ENCODE measurements at regions not wholly inside any gene's neighbourhood (a gene's known extent, or its start where the extent isn't known, plus 50 kb on each side); places are given as distances from the start of the nearest gene placed in this dataset.

GRCh38 chr5:124260921-124261515, 485.4 kb downstream of the ZNF608 start:
- intact Hi-C loops (cut with DNase I), result no loop called here
- H3K9me3 ChIP-seq, result no peaks in the 10 kb centered on the region
- 87 to 88% methylated on average over 10 of the region's 10 CpGs for WGBS, 2 donors
- no peaks in the 10 kb centered on the region for H3K36me3 ChIP-seq
- no peaks in the 10 kb centered on the region for H3K27me3 ChIP-seq
- TF ChIP-seq, protein P1, sequence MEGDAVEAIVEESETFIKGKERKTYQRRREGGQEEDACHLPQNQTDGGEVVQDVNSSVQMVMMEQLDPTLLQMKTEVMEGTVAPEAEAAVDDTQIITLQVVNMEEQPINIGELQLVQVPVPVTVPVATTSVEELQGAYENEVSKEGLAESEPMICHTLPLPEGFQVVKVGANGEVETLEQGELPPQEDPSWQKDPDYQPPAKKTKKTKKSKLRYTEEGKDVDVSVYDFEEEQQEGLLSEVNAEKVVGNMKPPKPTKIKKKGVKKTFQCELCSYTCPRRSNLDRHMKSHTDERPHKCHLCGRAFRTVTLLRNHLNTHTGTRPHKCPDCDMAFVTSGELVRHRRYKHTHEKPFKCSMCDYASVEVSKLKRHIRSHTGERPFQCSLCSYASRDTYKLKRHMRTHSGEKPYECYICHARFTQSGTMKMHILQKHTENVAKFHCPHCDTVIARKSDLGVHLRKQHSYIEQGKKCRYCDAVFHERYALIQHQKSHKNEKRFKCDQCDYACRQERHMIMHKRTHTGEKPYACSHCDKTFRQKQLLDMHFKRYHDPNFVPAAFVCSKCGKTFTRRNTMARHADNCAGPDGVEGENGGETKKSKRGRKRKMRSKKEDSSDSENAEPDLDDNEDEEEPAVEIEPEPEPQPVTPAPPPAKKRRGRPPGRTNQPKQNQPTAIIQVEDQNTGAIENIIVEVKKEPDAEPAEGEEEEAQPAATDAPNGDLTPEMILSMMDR (IDR thresholded peaks at IDR 0.05), result no peak
- no peak for DNase-seq
- H3K27ac ChIP-seq, result no peak overlapping the region
- no peak overlapping the region for H3K4me3 ChIP-seq (replicated peaks in 1 of 3)
- H3K4me1 ChIP-seq, result peaks cover 14 to 20% of the 10 kb centered on the region in 2 donors

DNA sequence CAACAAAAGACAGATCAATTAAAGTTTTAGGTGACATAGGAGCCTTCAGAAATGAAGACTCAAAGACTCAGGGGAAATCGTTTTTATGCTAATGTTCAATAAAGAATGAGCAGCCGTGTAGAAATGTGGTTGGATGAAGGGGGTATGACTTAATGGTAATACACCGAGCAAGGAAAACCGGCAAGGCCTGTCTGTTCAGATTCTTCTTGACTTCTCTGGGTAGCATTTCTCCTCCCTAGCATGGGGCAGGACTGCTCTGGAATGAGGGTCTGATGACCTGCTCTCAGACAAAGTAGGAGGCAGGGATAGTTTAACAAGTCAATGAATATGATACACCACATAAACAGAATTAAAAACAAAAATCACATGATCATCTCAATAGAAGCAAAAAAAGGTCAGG, 487.4 kb downstream of the ZNF608 start:
- intact Hi-C loops (cut with DNase I), result no loop called here
- no peak overlapping the region for H3K27ac ChIP-seq
- no peaks in the 10 kb centered on the region for H3K9me3 ChIP-seq
- TF ChIP-seq, protein P1 (IDR thresholded peaks at IDR 0.05), result no peak
- no peak for TF ChIP-seq POLR2A (IDR thresholded peaks at IDR 0.05)
- no peaks in the 10 kb centered on the region for H3K36me3 ChIP-seq
- no peak overlapping the region for H3K4me3 ChIP-seq (replicated peaks in 1 of 3)
- no peak for DNase-seq
- H3K4me1 ChIP-seq, result peaks cover 14% of the 10 kb centered on the region in 2 donors
- WGBS, 2 donors, result 91 to 92% methylated on average over 4 of the region's 4 CpGs
- H3K27me3 ChIP-seq, result no peaks in the 10 kb centered on the region

GRCh38 chr5:124257048-124257447, 489.4 kb downstream of the ZNF608 start:
- intact Hi-C loops (cut with DNase I), result no loop called here
- no peak for DNase-seq
- Histone ChIP-seq H3K4me1 (no peaks in the 10 kb centered on the region), H3K4me3 (replicated peaks in 1 of 3) (no peak overlapping the region), H3K36me3 (no peaks in the 10 kb centered on the region), H3K27ac (no peak overlapping the region), H3K27me3 (no peaks in the 10 kb centered on the region), H3K9me3 (no peaks in the 10 kb centered on the region)
- WGBS, 2 donors, result 95% methylated on average over 8 of the region's 8 CpGs
- no peak for TF ChIP-seq POLR2A (IDR thresholded peaks at IDR 0.05)
- TF ChIP-seq, protein P1 (IDR thresholded peaks at IDR 0.05), result no peak

DNA sequence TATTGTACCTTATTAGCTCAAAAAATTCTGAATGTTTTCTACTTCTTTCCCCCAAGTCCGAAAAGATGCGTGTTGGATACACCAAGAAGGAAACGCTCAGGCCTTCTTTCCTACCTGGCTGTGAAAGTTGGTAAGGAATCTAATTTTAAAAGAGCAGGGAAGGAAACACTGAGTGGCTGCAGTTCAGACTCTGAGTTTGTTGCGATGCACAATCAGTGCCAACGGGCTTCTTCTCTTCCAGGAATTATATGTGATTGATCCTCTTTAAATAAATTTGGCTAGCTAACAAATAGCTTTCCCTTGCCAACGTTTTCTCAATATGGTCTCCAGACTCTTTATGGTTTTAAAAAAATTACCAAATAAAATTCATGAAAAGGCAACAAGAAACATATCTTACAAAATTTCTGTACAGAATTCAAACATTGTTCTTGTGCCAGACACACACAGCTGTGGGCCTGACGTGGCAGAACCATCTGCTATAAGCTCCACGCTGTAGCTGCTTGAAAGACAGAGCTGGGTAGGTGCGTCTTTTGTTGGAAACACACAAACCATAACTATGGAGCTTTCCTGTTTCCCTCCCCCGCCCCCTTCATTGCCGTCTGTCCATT, 493.1 kb downstream of the ZNF608 start:
- intact Hi-C loops (cut with DNase I), result no loop called here
- no peak for TF ChIP-seq POLR2A (IDR thresholded peaks at IDR 0.05)
- TF ChIP-seq, protein P1 (IDR thresholded peaks at IDR 0.05), result no peak

GRCh38 chr5:124252747-124253146, 493.7 kb downstream of the ZNF608 start:
- Histone ChIP-seq H3K4me3 (replicated peaks in 1 of 3) (no peak overlapping the region), H3K27me3 (no peaks in the 10 kb centered on the region), H3K36me3 (no peaks in the 10 kb centered on the region), H3K4me1 (no peaks in the 10 kb centered on the region), H3K27ac (no peak overlapping the region), H3K9me3 (no peaks in the 10 kb centered on the region)
- intact Hi-C loops (cut with DNase I), result no loop called here
- no peak for DNase-seq
- 87 to 91% methylated on average over 1 of the region's 1 CpG for WGBS, 2 donors
- TF ChIP-seq POLR2A (IDR thresholded peaks at IDR 0.05), result no peak
- TF ChIP-seq, protein P1 (IDR thresholded peaks at IDR 0.05), result no peak

More for the DNA sequence above, 493.1 kb downstream of the ZNF608 start:
- H3K4me1 ChIP-seq, result no peaks in the 10 kb centered on the region
- no peaks in the 10 kb centered on the region for H3K27me3 ChIP-seq
- H3K9me3 ChIP-seq, result no peaks in the 10 kb centered on the region
- no peaks in the 10 kb centered on the region for H3K36me3 ChIP-seq
- no peak for DNase-seq
- no peak overlapping the region for H3K4me3 ChIP-seq (replicated peaks in 1 of 3)
- H3K27ac ChIP-seq, result no peak overlapping the region
- 75 to 87% methylated on average over 11 of the region's 11 CpGs for WGBS, 2 donors

All from thyroid gland (tissue), 4 donors.